Prostate gland (tissue), 2 donors: ENCODE measurements at regions not wholly inside any gene's neighbourhood (a gene's known extent, or its start where the extent isn't known, plus 50 kb on each side); places are given as distances from the start of the nearest gene placed in this dataset.
"Not testable (repeated sequence)": the region's sequence is repeated elsewhere in the genome, so short reads cannot be mapped to it uniquely, and the experiment has no call there.

ENCODE experiments used
- CTCF ChIP-seq, 4 experiments: fragments of 200-600 bp in 2 of 4; fragments of 450-650 bp in 2 of 4; sonication (generic) in 2 of 4; IDR thresholded peaks; 1 replicate in 3 of 4; 2 replicates in 1 of 4; pipeline ENCODE4 v1.5.1; 2016 to 2019; ENCODE audit warnings: antibody characterized with exemption in 4 of 4, mild to moderate bottlenecking in 2 of 4, moderate library complexity in 2 of 4
- POLR2A ChIP-seq: fragments of 450-650 bp; IDR thresholded peaks from one replicate; pipeline ENCODE4 v1.6.1; 2016; ENCODE audit warnings: antibody characterized with exemption, mild to moderate bottlenecking

- TF ChIP-seq CTCF (IDR thresholded peaks at IDR 0.05); POLR2A: not testable (repeated sequence)
These were observed 77.9 kb downstream of the OR4M2 start for GRCh38 chr15:22158243-22158642.
